Esophagus muscularis mucosa (tissue), 4 donors: ENCODE measurements at regions not wholly inside any gene's neighbourhood (a gene's known extent, or its start where the extent isn't known, plus 50 kb on each side); places are given as distances from the start of the nearest gene placed in this dataset.

Experiments
- EP300 ChIP-seq: sonication (generic); formaldehyde crosslinking; IDR thresholded peaks from one replicate; pipeline ENCODE4 v1.6.1; 2017; ENCODE audit warnings: antibody characterized with exemption
- POLR2A ChIP-seq: fragments of 450-650 bp; IDR thresholded peaks from one replicate; pipeline ENCODE4 v1.6.1; 2017; ENCODE audit warnings: antibody characterized with exemption, moderate library complexity, mild to moderate bottlenecking, low read depth
- POLR2AphosphoS5 ChIP-seq, 2 donors: sonication (generic); formaldehyde crosslinking; IDR thresholded peaks; one replicate each; pipeline ENCODE4 v1.6.1; 2017; ENCODE audit warnings: antibody characterized with exemption in 2 of 2
- TF ChIP-seq, protein P1 (sequence below), 3 experiments: fragments of 200-600 bp in 2 of 3; fragments of 450-650 bp in 1 of 3; sonication (generic) in 2 of 3; IDR thresholded peaks; one replicate each; pipeline ENCODE4 v1.5.1; 2017 to 2019; ENCODE audit warnings: antibody characterized with exemption in 3 of 3, mild to moderate bottlenecking in 2 of 3, moderate library complexity in 1 of 3

DNA sequence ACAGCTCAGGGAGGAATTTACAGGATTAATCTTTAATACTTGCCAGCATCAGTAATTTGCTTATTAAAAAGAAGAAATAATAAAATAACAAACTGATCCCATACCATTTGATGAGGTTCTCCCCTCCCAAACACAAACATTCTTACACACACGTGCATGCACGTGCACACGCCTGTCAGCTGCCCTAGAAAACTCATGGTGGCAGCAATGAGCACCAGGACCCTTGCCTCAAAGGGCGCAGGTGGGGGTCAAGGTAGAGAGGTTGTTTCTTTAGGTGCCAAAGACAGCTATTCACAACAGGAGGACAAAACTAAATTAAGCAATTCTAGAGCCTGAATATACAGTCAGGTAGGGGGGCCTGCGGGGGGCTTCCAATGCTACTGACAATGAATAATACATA, 219.3 kb downstream of the BUD13 start:
- TF ChIP-seq, protein P1, sequence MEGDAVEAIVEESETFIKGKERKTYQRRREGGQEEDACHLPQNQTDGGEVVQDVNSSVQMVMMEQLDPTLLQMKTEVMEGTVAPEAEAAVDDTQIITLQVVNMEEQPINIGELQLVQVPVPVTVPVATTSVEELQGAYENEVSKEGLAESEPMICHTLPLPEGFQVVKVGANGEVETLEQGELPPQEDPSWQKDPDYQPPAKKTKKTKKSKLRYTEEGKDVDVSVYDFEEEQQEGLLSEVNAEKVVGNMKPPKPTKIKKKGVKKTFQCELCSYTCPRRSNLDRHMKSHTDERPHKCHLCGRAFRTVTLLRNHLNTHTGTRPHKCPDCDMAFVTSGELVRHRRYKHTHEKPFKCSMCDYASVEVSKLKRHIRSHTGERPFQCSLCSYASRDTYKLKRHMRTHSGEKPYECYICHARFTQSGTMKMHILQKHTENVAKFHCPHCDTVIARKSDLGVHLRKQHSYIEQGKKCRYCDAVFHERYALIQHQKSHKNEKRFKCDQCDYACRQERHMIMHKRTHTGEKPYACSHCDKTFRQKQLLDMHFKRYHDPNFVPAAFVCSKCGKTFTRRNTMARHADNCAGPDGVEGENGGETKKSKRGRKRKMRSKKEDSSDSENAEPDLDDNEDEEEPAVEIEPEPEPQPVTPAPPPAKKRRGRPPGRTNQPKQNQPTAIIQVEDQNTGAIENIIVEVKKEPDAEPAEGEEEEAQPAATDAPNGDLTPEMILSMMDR (IDR thresholded peaks at IDR 0.05): no peak
- TF ChIP-seq POLR2AphosphoS5 (IDR thresholded peaks at IDR 0.05) (no peak), POLR2A (no peak), EP300 (no peak)
